ENCODE measurements at regions not wholly inside any gene's neighbourhood (a gene's known extent, or its start where the extent isn't known, plus 50 kb on each side); places are given as distances from the start of the nearest gene placed in this dataset.

DNA sequence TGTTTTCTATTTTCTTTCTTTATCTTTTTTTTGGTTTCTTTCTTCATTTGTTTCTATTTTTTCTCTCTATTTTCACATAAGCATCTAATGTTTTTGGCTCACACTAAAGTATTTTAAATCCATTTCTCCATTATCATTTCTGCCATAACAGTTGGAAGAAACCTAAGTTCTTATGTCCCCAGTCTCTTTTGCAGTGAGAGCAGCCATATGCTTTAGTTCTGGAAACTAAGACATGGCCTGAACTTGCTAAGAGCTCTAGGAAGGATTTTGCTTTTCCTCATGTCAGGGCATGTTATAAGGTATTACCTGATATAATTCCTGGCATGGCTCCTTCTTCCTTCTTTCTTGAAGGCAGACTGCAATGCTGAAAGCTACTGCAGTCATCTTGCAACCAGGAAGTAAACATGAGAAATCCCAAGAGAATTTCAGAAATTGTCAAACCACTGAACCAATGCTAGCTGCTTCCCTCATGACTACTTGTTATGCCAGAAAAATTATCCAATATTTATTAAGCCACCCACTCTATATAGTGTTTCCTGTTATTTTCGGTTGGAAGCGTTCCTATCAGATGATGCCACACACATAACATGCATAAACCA lies 171.1 kb downstream of the TAF11L14 start:
- TF ChIP-seq, protein P1, sequence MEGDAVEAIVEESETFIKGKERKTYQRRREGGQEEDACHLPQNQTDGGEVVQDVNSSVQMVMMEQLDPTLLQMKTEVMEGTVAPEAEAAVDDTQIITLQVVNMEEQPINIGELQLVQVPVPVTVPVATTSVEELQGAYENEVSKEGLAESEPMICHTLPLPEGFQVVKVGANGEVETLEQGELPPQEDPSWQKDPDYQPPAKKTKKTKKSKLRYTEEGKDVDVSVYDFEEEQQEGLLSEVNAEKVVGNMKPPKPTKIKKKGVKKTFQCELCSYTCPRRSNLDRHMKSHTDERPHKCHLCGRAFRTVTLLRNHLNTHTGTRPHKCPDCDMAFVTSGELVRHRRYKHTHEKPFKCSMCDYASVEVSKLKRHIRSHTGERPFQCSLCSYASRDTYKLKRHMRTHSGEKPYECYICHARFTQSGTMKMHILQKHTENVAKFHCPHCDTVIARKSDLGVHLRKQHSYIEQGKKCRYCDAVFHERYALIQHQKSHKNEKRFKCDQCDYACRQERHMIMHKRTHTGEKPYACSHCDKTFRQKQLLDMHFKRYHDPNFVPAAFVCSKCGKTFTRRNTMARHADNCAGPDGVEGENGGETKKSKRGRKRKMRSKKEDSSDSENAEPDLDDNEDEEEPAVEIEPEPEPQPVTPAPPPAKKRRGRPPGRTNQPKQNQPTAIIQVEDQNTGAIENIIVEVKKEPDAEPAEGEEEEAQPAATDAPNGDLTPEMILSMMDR (IDR thresholded peaks at IDR 0.05) = no peak
- TF ChIP-seq POLR2A (IDR thresholded peaks at IDR 0.05) = no peak

Data from adrenal gland (tissue), 5 donors.